Naive thymus-derived CD4-positive, alpha-beta T cell (primary cell): ENCODE measurements at regions not wholly inside any gene's neighbourhood (a gene's known extent, or its start where the extent isn't known, plus 50 kb on each side); places are given as distances from the start of the nearest gene placed in this dataset.
A peak's percentile ranks its signal among the peaks of the same experiment; 100 is the strongest.
"Not testable (repeated sequence)": the region's sequence is repeated elsewhere in the genome, so short reads cannot be mapped to it uniquely, and the experiment has no call there.

Experiments
- ATAC-seq: fragments of 150-1000 bp; cut with Tn5 transposase; 2 replicates; pipeline ENCODE4 v1.10.0; 2021; ENCODE audit warnings: mild to moderate bottlenecking, moderate library complexity
- CTCF ChIA-PET: fragments of 350-600 bp; sonication (Branson Sonifier 250); formaldehyde crosslinking; loops from one replicate; lab custom pipeline; 2021; ENCODE audit warnings: antibody characterized with exemption; lab: Charles Lee
- POLR2A ChIA-PET: fragments of 350-600 bp; sonication (Branson Sonifier 250); formaldehyde crosslinking; loops from one replicate; lab custom pipeline; 2021; ENCODE audit warnings: antibody characterized with exemption, inconsistent platforms; lab: Charles Lee
- DNase-seq, 9 donors: peaks; one replicate each; pipeline versions ENCODE4 v3.0.0 to v3.0.0-alpha.2; 2020 to 2022; ENCODE audit warnings: mixed read lengths in 1 of 9
- H3K27ac ChIP-seq: one replicate; pipeline ENCODE4 v1.7.0; 2013; ENCODE audit warnings: mild to moderate bottlenecking, low read depth, low read length, moderate library complexity
- H3K27me3 ChIP-seq, 2 donors: one replicate each; pipeline ENCODE4 v1.7.0; 2013; ENCODE audit warnings: low read length in 2 of 2, mild to moderate bottlenecking in 2 of 2, moderate library complexity in 2 of 2; ENCODE audit not compliant: control insufficient read depth in 2 of 2, insufficient read depth in 2 of 2
- H3K36me3 ChIP-seq, 3 experiments: 1 replicate in 2 of 3; 2 replicates in 1 of 3; pipeline ENCODE4 v1.7.0; 2013; ENCODE audit warnings: low read length in 3 of 3, mild to moderate bottlenecking in 3 of 3, moderate library complexity in 1 of 3; ENCODE audit not compliant: insufficient read depth in 3 of 3, control insufficient read depth in 2 of 3
- H3K4me1 ChIP-seq, 2 donors: one replicate each; pipeline ENCODE4 v1.7.0; 2013; ENCODE audit warnings: low read length in 2 of 2, mild to moderate bottlenecking in 2 of 2, moderate library complexity in 1 of 2; ENCODE audit not compliant: control insufficient read depth in 2 of 2, insufficient read depth in 2 of 2
- H3K4me3 ChIP-seq: 2 replicates; pipeline ENCODE4 v1.7.0; 2013; ENCODE audit warnings: mild to moderate bottlenecking, low read length
- H3K9me3 ChIP-seq, 3 experiments: 1 replicate in 2 of 3; 2 replicates in 1 of 3; pipeline ENCODE4 v1.7.0; 2013; ENCODE audit warnings: low read length in 3 of 3; ENCODE audit not compliant: control insufficient read depth in 2 of 3
- H3K27ac Mint-ChIP-seq, 9 donors: one replicate each; pipeline ENCODE4 v1.8.0; 2020 to 2022; ENCODE audit warnings: mixed read lengths in 9 of 9, mild to moderate bottlenecking in 8 of 9, moderate library complexity in 5 of 9, inconsistent platforms in 2 of 9
- H3K27me3 Mint-ChIP-seq, 5 donors: one replicate each; pipeline ENCODE4 v1.8.0; 2021 to 2022; ENCODE audit warnings: mixed read lengths in 5 of 5, mild to moderate bottlenecking in 1 of 5
- H3K36me3 Mint-ChIP-seq, 5 donors: one replicate each; pipeline ENCODE4 v1.8.0; 2020 to 2022; ENCODE audit warnings: mixed read lengths in 5 of 5, mild to moderate bottlenecking in 3 of 5, inconsistent platforms in 1 of 5
- H3K4me1 Mint-ChIP-seq, 7 donors: one replicate each; pipeline ENCODE4 v1.8.0; 2020 to 2022; ENCODE audit warnings: mixed read lengths in 7 of 7, mild to moderate bottlenecking in 3 of 7, inconsistent platforms in 1 of 7
- H3K4me3 Mint-ChIP-seq, 10 donors: one replicate each; pipeline ENCODE4 v1.8.0; 2020 to 2022; ENCODE audit warnings: mild to moderate bottlenecking in 10 of 10, mixed read lengths in 10 of 10, moderate library complexity in 6 of 10, inconsistent platforms in 2 of 10
- H3K9me3 Mint-ChIP-seq, 11 donors: one replicate each; pipeline ENCODE4 v1.8.0; 2020 to 2022; ENCODE audit warnings: mixed read lengths in 11 of 11, mild to moderate bottlenecking in 4 of 11, inconsistent platforms in 1 of 11, moderate library complexity in 1 of 11
- intact Hi-C, 2 donors: fragments of 100-400 bp; cut with micrococcal nuclease; formaldehyde crosslinking; loops; one replicate each; pipeline ENCODE4 v1.15.1; 2023

- Mint-ChIP-seq H3K36me3 (peaks cover 0 to 3% (median 0%) of the 10 kb centered on the region in 5 donors), H3K9me3 (peaks cover 0 to 3% (median 0%) of the 10 kb centered on the region in 11 donors), H3K27ac (peak overlapping the region in 1 of 9 donors; percentile 17), H3K27me3 (no peaks in the 10 kb centered on the region), H3K4me3 (no peak overlapping the region), H3K4me1 (peaks cover 0 to 9% (median 4%) of the 10 kb centered on the region in 7 donors)
- intact Hi-C loops: no loop called here
- no peak overlapping the region for H3K27ac ChIP-seq
- no peaks in the 10 kb centered on the region for H3K36me3 ChIP-seq
- no peaks in the 10 kb centered on the region for H3K9me3 ChIP-seq
- CTCF ChIA-PET: no interaction called here
- H3K4me3 ChIP-seq: no peak overlapping the region
- ATAC-seq (no peak), DNase-seq (no peak)
- H3K27me3 ChIP-seq: no peaks in the 10 kb centered on the region
- POLR2A ChIA-PET: no interaction called here
- H3K4me1 ChIP-seq: no peaks in the 10 kb centered on the region
Observed at GRCh38 chrX:42832764-42833549, 55.0 kb upstream of the PPP1R2C start.

GRCh38 chrX:42833550-42833940 lies 55.6 kb upstream of the PPP1R2C start:
- POLR2A ChIA-PET, H3K36me3 ChIP-seq: not testable (repeated sequence)

GRCh38 chrX:42837101-42837726 lies 59.3 kb upstream of the PPP1R2C start:
- DNase-seq (no peak), ATAC-seq (no peak)
- intact Hi-C loops: no loop called here
- Histone ChIP-seq H3K27me3 (no peaks in the 10 kb centered on the region), H3K9me3 (no peaks in the 10 kb centered on the region), H3K4me3 (no peak overlapping the region), H3K4me1 (no peaks in the 10 kb centered on the region), H3K36me3 (no peaks in the 10 kb centered on the region), H3K27ac (no peak overlapping the region)
- Mint-ChIP-seq H3K4me3 (no peak overlapping the region), H3K27ac (no peak overlapping the region), H3K9me3 (peaks cover 0 to 5% (median 0%) of the 10 kb centered on the region in 11 donors), H3K4me1 (peaks cover 0 to 11% (median 4%) of the 10 kb centered on the region in 7 donors), H3K36me3 (no peaks in the 10 kb centered on the region), H3K27me3 (no peaks in the 10 kb centered on the region)
- ChIA-PET POLR2A (interaction anchor here (0.5 kb wide), 1 partner anchor 363 kb away, joined by 5 read pairs; no protein-coding TSS in a partner anchor), CTCF (no interaction called here)

More at GRCh38 chrX:42833550-42833940, 55.6 kb upstream of the PPP1R2C start:
- H3K9me3 ChIP-seq, H3K36me3 Mint-ChIP-seq, intact Hi-C loops, H3K27ac ChIP-seq, ATAC-seq, H3K27me3 ChIP-seq, H3K4me3 ChIP-seq, H3K27ac Mint-ChIP-seq, CTCF ChIA-PET, H3K9me3 Mint-ChIP-seq, H3K27me3 Mint-ChIP-seq, DNase-seq, H3K4me3 Mint-ChIP-seq, H3K4me1 ChIP-seq: not testable (repeated sequence)
- peaks cover 0 to 11% (median 4%) of the 10 kb centered on the region in 7 donors for H3K4me1 Mint-ChIP-seq

GRCh38 chrX:42837747-42838146 lies 59.8 kb upstream of the PPP1R2C start:
- Mint-ChIP-seq H3K36me3 (no peaks in the 10 kb centered on the region), H3K27ac (no peak overlapping the region), H3K4me3 (no peak overlapping the region), H3K27me3 (no peaks in the 10 kb centered on the region), H3K9me3 (peaks cover 0 to 5% (median 0%) of the 10 kb centered on the region in 11 donors), H3K4me1 (peaks cover 0 to 11% (median 4%) of the 10 kb centered on the region in 7 donors)
- no peaks in the 10 kb centered on the region for H3K36me3 ChIP-seq
- no peak overlapping the region for H3K27ac ChIP-seq
- H3K27me3 ChIP-seq: no peaks in the 10 kb centered on the region
- ATAC-seq (no peak), DNase-seq (no peak)
- POLR2A ChIA-PET: interaction anchor here (0.5 kb wide), 1 partner anchor 362 kb away, joined by 5 read pairs; no protein-coding TSS in a partner anchor
- no peaks in the 10 kb centered on the region for H3K9me3 ChIP-seq
- H3K4me1 ChIP-seq: no peaks in the 10 kb centered on the region
- no peak overlapping the region for H3K4me3 ChIP-seq
- CTCF ChIA-PET: no interaction called here
- intact Hi-C loops: no loop called here

GRCh38 chrX:42839632-42840031 lies 61.7 kb upstream of the PPP1R2C start:
- Histone ChIP-seq H3K27me3 (no peaks in the 10 kb centered on the region), H3K27ac (no peak overlapping the region), H3K4me3 (no peak overlapping the region), H3K36me3 (no peaks in the 10 kb centered on the region), H3K9me3 (no peaks in the 10 kb centered on the region), H3K4me1 (no peaks in the 10 kb centered on the region)
- H3K4me1 Mint-ChIP-seq: peaks cover 0 to 11% (median 4%) of the 10 kb centered on the region in 7 donors
- ChIA-PET CTCF (no interaction called here), POLR2A (no interaction called here)
- no peaks in the 10 kb centered on the region for H3K36me3 Mint-ChIP-seq
- ATAC-seq: no peak
- H3K9me3 Mint-ChIP-seq: peaks cover 0 to 5% (median 0%) of the 10 kb centered on the region in 11 donors
- H3K4me3 Mint-ChIP-seq: no peak overlapping the region
- no peak overlapping the region for H3K27ac Mint-ChIP-seq
- intact Hi-C loops: no loop called here
- no peaks in the 10 kb centered on the region for H3K27me3 Mint-ChIP-seq
- DNase-seq: no peak

GRCh38 chrX:42846741-42847140 lies 68.8 kb upstream of the PPP1R2C start:
- POLR2A ChIA-PET: no interaction called here
- H3K27ac ChIP-seq: no peak overlapping the region
- H3K36me3 Mint-ChIP-seq: peaks cover 0 to 17% (median 0%) of the 10 kb centered on the region in 5 donors

More at GRCh38 chrX:42846741-42847140, 68.8 kb upstream of the PPP1R2C start:
- intact Hi-C loops: no loop called here
- Mint-ChIP-seq H3K9me3 (peaks cover 0 to 25% (median 11%) of the 10 kb centered on the region in 11 donors), H3K4me3 (no peak overlapping the region), H3K27ac (no peak overlapping the region), H3K27me3 (no peaks in the 10 kb centered on the region), H3K4me1 (peaks cover 0 to 1% (median 0%) of the 10 kb centered on the region in 7 donors)
- DNase-seq (no peak), ATAC-seq (no peak)
- Histone ChIP-seq H3K36me3 (no peaks in the 10 kb centered on the region), H3K4me1 (no peaks in the 10 kb centered on the region), H3K27me3 (no peaks in the 10 kb centered on the region), H3K9me3 (no peaks in the 10 kb centered on the region), H3K4me3 (no peak overlapping the region)
- CTCF ChIA-PET: no interaction called here
